H9 (cell line): ENCODE measurements at regions not wholly inside any gene's neighbourhood (a gene's known extent, or its start where the extent isn't known, plus 50 kb on each side); places are given as distances from the start of the nearest gene placed in this dataset.

ENCODE experiments used
- DNase-seq: peaks from one replicate; pipeline ENCODE4 v3.0.0-alpha.2; 2017
- H2AFZ ChIP-seq: one replicate; pipeline ENCODE4 v1.6.1; 2013; ENCODE audit warnings: mild to moderate bottlenecking, low read length, control low read depth, moderate library complexity
- H2AK5ac ChIP-seq: 2 replicates; pipeline ENCODE4 v1.6.1; 2013; ENCODE audit warnings: low read length, control low read depth, mixed read lengths; ENCODE audit not compliant: insufficient read length
- H2BK120ac ChIP-seq: one replicate; pipeline ENCODE4 v1.6.1; 2013; ENCODE audit warnings: low read depth, mild to moderate bottlenecking, low read length, control low read depth, inconsistent platforms; ENCODE audit not compliant: poor library complexity, severe bottlenecking
- H2BK12ac ChIP-seq: 2 replicates; pipeline ENCODE4 v1.6.1; 2013; ENCODE audit warnings: low read length, control low read depth, mixed read lengths, low read depth; ENCODE audit not compliant: insufficient read length
- H2BK15ac ChIP-seq: 2 replicates; pipeline ENCODE4 v1.6.1; 2013; ENCODE audit warnings: low read depth, low read length, control low read depth
- H2BK20ac ChIP-seq: one replicate; pipeline ENCODE4 v1.6.1; 2013; ENCODE audit warnings: low read depth, mild to moderate bottlenecking, low read length, control low read depth, inconsistent platforms; ENCODE audit not compliant: poor library complexity, severe bottlenecking
- H2BK5ac ChIP-seq: 2 replicates; pipeline ENCODE4 v1.6.1; 2013; ENCODE audit warnings: low read length, control low read depth, mixed read lengths; ENCODE audit not compliant: insufficient read length
- H3K14ac ChIP-seq: 2 replicates; pipeline ENCODE4 v1.6.1; 2013; ENCODE audit warnings: low read length, control low read depth; ENCODE audit not compliant: insufficient read depth
- H3K18ac ChIP-seq: 2 replicates; pipeline ENCODE4 v1.6.1; 2013; ENCODE audit warnings: low read depth, mild to moderate bottlenecking, mixed read lengths, low read length, control low read depth; ENCODE audit not compliant: insufficient read length
- H3K23ac ChIP-seq: 2 replicates; pipeline ENCODE4 v1.6.1; 2013; ENCODE audit warnings: low read length, control low read depth, mixed read lengths, low read depth; ENCODE audit not compliant: insufficient read length
- H3K23me2 ChIP-seq: 2 replicates; pipeline ENCODE4 v1.6.1; 2013; ENCODE audit warnings: low read depth, mild to moderate bottlenecking, mixed read lengths, low read length, control low read depth; ENCODE audit not compliant: insufficient read length, poor library complexity, severe bottlenecking
- H3K27ac ChIP-seq: 2 replicates; pipeline ENCODE4 v1.5.1; 2013; ENCODE audit warnings: low read length, control low read depth, mixed read lengths, low read depth; ENCODE audit not compliant: insufficient read length
- H3K27me3 ChIP-seq: 2 replicates; pipeline ENCODE4 v1.6.1; 2013; ENCODE audit warnings: low read length, control low read depth, inconsistent platforms; ENCODE audit not compliant: insufficient read depth
- H3K4ac ChIP-seq: 2 replicates; pipeline ENCODE4 v1.6.1; 2013; ENCODE audit warnings: low read depth, mild to moderate bottlenecking, control low read depth, inconsistent platforms, low read length, moderate library complexity
- H3K4me1 ChIP-seq: 2 replicates; pipeline ENCODE4 v1.6.1; 2013; ENCODE audit warnings: low read length, control low read depth, inconsistent platforms; ENCODE audit not compliant: insufficient read depth
- H3K4me2 ChIP-seq: 2 replicates; pipeline ENCODE4 v1.6.1; 2013; ENCODE audit warnings: low read length, control low read depth, mixed read lengths; ENCODE audit not compliant: insufficient read length, insufficient read depth
- H3K56ac ChIP-seq: 2 replicates; pipeline ENCODE4 v1.6.1; 2013; ENCODE audit warnings: low read depth, mild to moderate bottlenecking, mixed read lengths, low read length, control low read depth; ENCODE audit not compliant: insufficient read length
- H3K79me1 ChIP-seq: 2 replicates; pipeline ENCODE4 v1.6.1; 2013; ENCODE audit warnings: low read depth, mild to moderate bottlenecking, moderate library complexity, low read length, control low read depth, inconsistent platforms; ENCODE audit not compliant: insufficient read depth, poor library complexity, severe bottlenecking
- H3K79me2 ChIP-seq: 2 replicates; pipeline ENCODE4 v1.6.1; 2013; ENCODE audit warnings: low read length, control low read depth, inconsistent platforms; ENCODE audit not compliant: insufficient read depth
- H3K9ac ChIP-seq: 2 replicates; pipeline ENCODE4 v1.6.1; 2013; ENCODE audit warnings: low read length, control low read depth, mixed read lengths; ENCODE audit not compliant: insufficient read length; ENCODE audit errors: extremely low read depth
- H3K9me3 ChIP-seq: one replicate; pipeline ENCODE4 v1.6.1; 2013; ENCODE audit warnings: low read depth, low read length, inconsistent platforms; ENCODE audit not compliant: control insufficient read depth
- H3T11ph ChIP-seq: one replicate; pipeline ENCODE4 v1.6.1; 2013; ENCODE audit warnings: mild to moderate bottlenecking, low read length, control low read depth, inconsistent platforms
- H4K20me1 ChIP-seq: one replicate; pipeline ENCODE4 v1.6.1; 2013; ENCODE audit not compliant: control insufficient read depth, insufficient read length, insufficient read depth
- H4K5ac ChIP-seq: 2 replicates; pipeline ENCODE4 v1.6.1; 2013; ENCODE audit warnings: low read depth, mild to moderate bottlenecking, mixed read lengths, low read length, control low read depth; ENCODE audit not compliant: insufficient read length
- H4K8ac ChIP-seq: replicated peaks from 2 replicates; pipeline ENCODE4 v1.6.1; 2013; ENCODE audit warnings: low read length, control low read depth, mixed read lengths, low read depth; ENCODE audit not compliant: insufficient read length
- H4K91ac ChIP-seq: 2 replicates; pipeline ENCODE4 v1.6.1; 2013; ENCODE audit warnings: low read depth, mild to moderate bottlenecking, moderate library complexity, mixed read lengths, low read length, control low read depth; ENCODE audit not compliant: insufficient read length
- H3K27ac Mint-ChIP-seq, 3 experiments: 2 replicates in 2 of 3; 3 replicates in 1 of 3; pipeline ENCODE4 v1.8.0; 2020 to 2021; ENCODE audit warnings: mixed read lengths in 3 of 3, mild to moderate bottlenecking in 1 of 3, moderate library complexity in 1 of 3
- H3K27me3 Mint-ChIP-seq: 2 replicates; pipeline ENCODE4 v1.8.0; 2021; ENCODE audit warnings: low read depth, mild to moderate bottlenecking, moderate library complexity, mixed read lengths
- H3K36me3 Mint-ChIP-seq, 3 experiments: 2 replicates in 2 of 3; 3 replicates in 1 of 3; pipeline ENCODE4 v1.8.0; 2020 to 2021; ENCODE audit warnings: low read depth in 3 of 3, mixed read lengths in 3 of 3; ENCODE audit not compliant: insufficient read depth in 1 of 3
- H3K4me1 Mint-ChIP-seq, 2 experiments: 2 replicates each; pipeline ENCODE4 v1.8.0; 2020; ENCODE audit warnings: mixed read lengths in 2 of 2
- H3K4me3 Mint-ChIP-seq, 2 experiments: 2 replicates in 1 of 2; 3 replicates in 1 of 2; pipeline ENCODE4 v1.8.0; 2020 to 2021; ENCODE audit warnings: mild to moderate bottlenecking in 2 of 2, mixed read lengths in 2 of 2, moderate library complexity in 1 of 2
- H3K9me3 Mint-ChIP-seq, 2 experiments: 2 replicates in 1 of 2; 3 replicates in 1 of 2; pipeline ENCODE4 v1.8.0; 2020; ENCODE audit warnings: mild to moderate bottlenecking in 2 of 2, mixed read lengths in 2 of 2, moderate library complexity in 1 of 2
- WGBS: extraction: QIAGEN DNeasy Blood & Tissue Kit; methylation state at CpG from one replicate; pipeline ENCODE4 v1.1.7; 2013; ENCODE audit warnings: missing lambda C conversion rate, low lambda C conversion rate, mixed read lengths; ENCODE audit not compliant: insufficient read length; ENCODE audit errors: extremely low coverage; 5-methylcytosine and 5-hydroxymethylcytosine counted together
- TF ChIP-seq, protein P1 (sequence below): fragments of 200-600 bp; sonication (generic); conservative IDR thresholded peaks from 3 replicates; pipeline ENCODE4 v1.8.0; 2021; ENCODE audit warnings: antibody characterized with exemption, mild to moderate bottlenecking

DNA sequence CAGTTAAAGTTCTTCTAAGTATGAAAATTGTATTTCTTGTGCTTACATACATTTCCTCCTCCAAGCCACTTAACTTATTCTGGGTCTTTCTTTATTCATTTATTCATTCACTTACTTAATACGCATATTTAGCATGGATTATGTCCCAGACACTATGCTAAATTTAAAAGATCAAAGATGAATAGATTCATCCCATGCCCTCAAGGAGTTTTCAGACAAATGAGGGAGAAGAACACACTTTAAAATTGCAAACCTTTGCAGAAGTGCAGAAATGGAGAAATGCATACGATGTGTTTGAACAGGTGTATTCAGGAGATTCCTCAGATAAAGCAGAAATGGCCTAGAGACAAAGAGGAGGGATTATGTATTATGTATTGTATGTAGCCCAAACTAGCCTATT lies 298.7 kb upstream of the SOX11 start:
- Histone ChIP-seq H3T11ph (no peak overlapping the region), H3K9me3 (no peaks in the 10 kb centered on the region), H3K18ac (no peak overlapping the region), H2BK12ac (no peak overlapping the region), H3K9ac (no peak overlapping the region), H4K8ac (no peak overlapping the region), H2AK5ac (no peak overlapping the region), H3K56ac (no peak overlapping the region), H2AFZ (no peak overlapping the region), H2BK20ac (no peak overlapping the region), H4K91ac (no peak overlapping the region), H3K23ac (no peak overlapping the region), H3K4me2 (no peak overlapping the region), H3K27me3 (no peaks in the 10 kb centered on the region), H3K79me2 (no peaks in the 10 kb centered on the region), H2BK15ac (no peak overlapping the region), H3K4me1 (no peaks in the 10 kb centered on the region), H3K27ac (no peak overlapping the region), H2BK120ac (no peak overlapping the region), H3K23me2 (no peaks in the 10 kb centered on the region), H4K20me1 (no peaks in the 10 kb centered on the region), H3K14ac (no peak overlapping the region), H3K79me1 (no peaks in the 10 kb centered on the region), H4K5ac (no peak overlapping the region), H2BK5ac (no peak overlapping the region), H3K4ac (no peak overlapping the region)
- TF ChIP-seq, protein P1, sequence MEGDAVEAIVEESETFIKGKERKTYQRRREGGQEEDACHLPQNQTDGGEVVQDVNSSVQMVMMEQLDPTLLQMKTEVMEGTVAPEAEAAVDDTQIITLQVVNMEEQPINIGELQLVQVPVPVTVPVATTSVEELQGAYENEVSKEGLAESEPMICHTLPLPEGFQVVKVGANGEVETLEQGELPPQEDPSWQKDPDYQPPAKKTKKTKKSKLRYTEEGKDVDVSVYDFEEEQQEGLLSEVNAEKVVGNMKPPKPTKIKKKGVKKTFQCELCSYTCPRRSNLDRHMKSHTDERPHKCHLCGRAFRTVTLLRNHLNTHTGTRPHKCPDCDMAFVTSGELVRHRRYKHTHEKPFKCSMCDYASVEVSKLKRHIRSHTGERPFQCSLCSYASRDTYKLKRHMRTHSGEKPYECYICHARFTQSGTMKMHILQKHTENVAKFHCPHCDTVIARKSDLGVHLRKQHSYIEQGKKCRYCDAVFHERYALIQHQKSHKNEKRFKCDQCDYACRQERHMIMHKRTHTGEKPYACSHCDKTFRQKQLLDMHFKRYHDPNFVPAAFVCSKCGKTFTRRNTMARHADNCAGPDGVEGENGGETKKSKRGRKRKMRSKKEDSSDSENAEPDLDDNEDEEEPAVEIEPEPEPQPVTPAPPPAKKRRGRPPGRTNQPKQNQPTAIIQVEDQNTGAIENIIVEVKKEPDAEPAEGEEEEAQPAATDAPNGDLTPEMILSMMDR, result no peak
- Mint-ChIP-seq H3K9me3 (no peaks in the 10 kb centered on the region), H3K27me3 (no peaks in the 10 kb centered on the region), H3K27ac (no peak overlapping the region), H3K4me3 (no peak overlapping the region), H3K4me1 (peaks cover 8 to 11% of the 10 kb centered on the region in 2 experiments), H3K36me3 (no peaks in the 10 kb centered on the region)
- no CpG with 5 or more reads among the region's 2 CpGs for WGBS
- no peak for DNase-seq
